A549 (cell line): ENCODE measurements at regions not wholly inside any gene's neighbourhood (a gene's known extent, or its start where the extent isn't known, plus 50 kb on each side); places are given as distances from the start of the nearest gene placed in this dataset.

ENCODE experiments used
- CBX8 ChIP-seq: fragments of 200-600 bp; sonication (generic); IDR thresholded peaks from 2 replicates; pipeline ENCODE4 v1.6.1; 2016
- CEBPB ChIP-seq, 2 experiments: fragments of >200 bp in 1 of 2; sonication (Bioruptor Twin) in 1 of 2; formaldehyde crosslinking in 1 of 2; IDR thresholded peaks; 2 replicates each; pipeline ENCODE4 v1.6.1; 2012 to 2016
- CHD2 ChIP-seq: fragments of 150-350 bp; IDR thresholded peaks from 2 replicates; pipeline ENCODE4 v1.6.1; 2014; ENCODE audit warnings: low read length; ENCODE audit not compliant: partially characterized antibody
- CTCF ChIP-seq: fragments of >200 bp; sonication (Bioruptor Twin); formaldehyde crosslinking; IDR thresholded peaks from 3 replicates; pipeline ENCODE4 v1.5.1; 2016
- EHF ChIP-seq: fragments of 250-450 bp; sonication (Bioruptor Pico); IDR thresholded peaks from 2 replicates; pipeline ENCODE4 v1.5.0; 2020; ENCODE audit warnings: mild to moderate bottlenecking
- HOXB5 ChIP-seq: fragments of 250-450 bp; sonication (Bioruptor Pico); IDR thresholded peaks from 2 replicates; pipeline ENCODE4 v1.5.0; 2020; ENCODE audit warnings: mild to moderate bottlenecking, moderate library complexity
- MAFK ChIP-seq: fragments of 450-650 bp; IDR thresholded peaks from 2 replicates; pipeline ENCODE4 v1.6.1; 2014; ENCODE audit not compliant: partially characterized antibody
- NPAS2 ChIP-seq: fragments of 250-450 bp; sonication (Bioruptor Pico); IDR thresholded peaks from 2 replicates; pipeline ENCODE4 v1.8.0; 2022; ENCODE audit warnings: mild to moderate bottlenecking, moderate library complexity, borderline replicate concordance
- NR3C1 ChIP-seq: fragments of >200 bp; sonication (Bioruptor Twin); formaldehyde crosslinking; IDR thresholded peaks from 3 replicates; pipeline ENCODE4 v1.6.1; 2017
- PHF8 ChIP-seq: fragments of 200-600 bp; sonication (generic); IDR thresholded peaks from 2 replicates; pipeline ENCODE4 v1.6.1; 2016; ENCODE audit warnings: low read depth, mild to moderate bottlenecking, antibody characterized with exemption, moderate library complexity, borderline replicate concordance
- POLR2A ChIP-seq: IDR thresholded peaks from 2 replicates; pipeline ENCODE4 v1.6.1; 2012; ENCODE audit warnings: mild to moderate bottlenecking, low read length
- ZSCAN20 ChIP-seq: fragments of 250-450 bp; sonication (Bioruptor Pico); IDR thresholded peaks from 2 replicates; pipeline ENCODE4 v1.8.0; 2022; ENCODE audit warnings: mild to moderate bottlenecking, moderate library complexity
- TF ChIP-seq, protein P1 (sequence below): fragments of 200-600 bp; sonication (generic); IDR thresholded peaks from 2 replicates; pipeline ENCODE4 v1.6.1; 2016; ENCODE audit warnings: antibody characterized with exemption, mild to moderate bottlenecking, moderate library complexity

GRCh38 chr16:80009971-80010659, 409.6 kb upstream of the MAF start:
- TF ChIP-seq CTCF (no peak), POLR2A (no peak), NR3C1 (no peak), MAFK (no peak), CHD2 (no peak), PHF8 (no peak), CEBPB (IDR thresholded peaks at IDR 0.05) (no peak), ZSCAN20 (no peak), CBX8 (no peak), HOXB5 (CRISPR knock-in tag) (no peak), EHF (no peak), NPAS2 (CRISPR knock-in tag) (no peak)
- TF ChIP-seq, protein P1, sequence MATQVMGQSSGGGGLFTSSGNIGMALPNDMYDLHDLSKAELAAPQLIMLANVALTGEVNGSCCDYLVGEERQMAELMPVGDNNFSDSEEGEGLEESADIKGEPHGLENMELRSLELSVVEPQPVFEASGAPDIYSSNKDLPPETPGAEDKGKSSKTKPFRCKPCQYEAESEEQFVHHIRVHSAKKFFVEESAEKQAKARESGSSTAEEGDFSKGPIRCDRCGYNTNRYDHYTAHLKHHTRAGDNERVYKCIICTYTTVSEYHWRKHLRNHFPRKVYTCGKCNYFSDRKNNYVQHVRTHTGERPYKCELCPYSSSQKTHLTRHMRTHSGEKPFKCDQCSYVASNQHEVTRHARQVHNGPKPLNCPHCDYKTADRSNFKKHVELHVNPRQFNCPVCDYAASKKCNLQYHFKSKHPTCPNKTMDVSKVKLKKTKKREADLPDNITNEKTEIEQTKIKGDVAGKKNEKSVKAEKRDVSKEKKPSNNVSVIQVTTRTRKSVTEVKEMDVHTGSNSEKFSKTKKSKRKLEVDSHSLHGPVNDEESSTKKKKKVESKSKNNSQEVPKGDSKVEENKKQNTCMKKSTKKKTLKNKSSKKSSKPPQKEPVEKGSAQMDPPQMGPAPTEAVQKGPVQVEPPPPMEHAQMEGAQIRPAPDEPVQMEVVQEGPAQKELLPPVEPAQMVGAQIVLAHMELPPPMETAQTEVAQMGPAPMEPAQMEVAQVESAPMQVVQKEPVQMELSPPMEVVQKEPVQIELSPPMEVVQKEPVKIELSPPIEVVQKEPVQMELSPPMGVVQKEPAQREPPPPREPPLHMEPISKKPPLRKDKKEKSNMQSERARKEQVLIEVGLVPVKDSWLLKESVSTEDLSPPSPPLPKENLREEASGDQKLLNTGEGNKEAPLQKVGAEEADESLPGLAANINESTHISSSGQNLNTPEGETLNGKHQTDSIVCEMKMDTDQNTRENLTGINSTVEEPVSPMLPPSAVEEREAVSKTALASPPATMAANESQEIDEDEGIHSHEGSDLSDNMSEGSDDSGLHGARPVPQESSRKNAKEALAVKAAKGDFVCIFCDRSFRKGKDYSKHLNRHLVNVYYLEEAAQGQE, result no peak
